Mammary epithelial cell (primary cell): ENCODE measurements at regions not wholly inside any gene's neighbourhood (a gene's known extent, or its start where the extent isn't known, plus 50 kb on each side); places are given as distances from the start of the nearest gene placed in this dataset.

ENCODE experiments used
- EZH2 ChIP-seq: IDR thresholded peaks from 2 replicates; pipeline ENCODE4 v1.6.1; 2012; ENCODE audit warnings: low read length, inconsistent platforms, borderline replicate concordance
- TF ChIP-seq, protein P1 (sequence below), 2 donors: IDR thresholded peaks in 1 of 2; conservative IDR thresholded peaks in 1 of 2; 2 replicates each; pipeline ENCODE4 v1.5.1; 2011 to 2012; ENCODE audit warnings: inconsistent platforms in 2 of 2, low read length in 2 of 2, mild to moderate bottlenecking in 2 of 2, control low read depth in 1 of 2, low read depth in 1 of 2; ENCODE audit not compliant: insufficient read depth in 1 of 2; ENCODE audit errors: extremely low read depth in 1 of 2

GRCh38 chr12:33575346-33575745 lies 135.7 kb upstream of the SYT10 start:
- TF ChIP-seq, protein P1, sequence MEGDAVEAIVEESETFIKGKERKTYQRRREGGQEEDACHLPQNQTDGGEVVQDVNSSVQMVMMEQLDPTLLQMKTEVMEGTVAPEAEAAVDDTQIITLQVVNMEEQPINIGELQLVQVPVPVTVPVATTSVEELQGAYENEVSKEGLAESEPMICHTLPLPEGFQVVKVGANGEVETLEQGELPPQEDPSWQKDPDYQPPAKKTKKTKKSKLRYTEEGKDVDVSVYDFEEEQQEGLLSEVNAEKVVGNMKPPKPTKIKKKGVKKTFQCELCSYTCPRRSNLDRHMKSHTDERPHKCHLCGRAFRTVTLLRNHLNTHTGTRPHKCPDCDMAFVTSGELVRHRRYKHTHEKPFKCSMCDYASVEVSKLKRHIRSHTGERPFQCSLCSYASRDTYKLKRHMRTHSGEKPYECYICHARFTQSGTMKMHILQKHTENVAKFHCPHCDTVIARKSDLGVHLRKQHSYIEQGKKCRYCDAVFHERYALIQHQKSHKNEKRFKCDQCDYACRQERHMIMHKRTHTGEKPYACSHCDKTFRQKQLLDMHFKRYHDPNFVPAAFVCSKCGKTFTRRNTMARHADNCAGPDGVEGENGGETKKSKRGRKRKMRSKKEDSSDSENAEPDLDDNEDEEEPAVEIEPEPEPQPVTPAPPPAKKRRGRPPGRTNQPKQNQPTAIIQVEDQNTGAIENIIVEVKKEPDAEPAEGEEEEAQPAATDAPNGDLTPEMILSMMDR (conservative IDR thresholded peaks at IDR 0.05 in 1 of 2, IDR thresholded peaks at IDR 0.05 in 1 of 2; ENCODE audit: extremely low read depth in 1 of 2, insufficient read depth in 1 of 2, low read depth in 1 of 2, low read length in 2 of 2) = no peak
- TF ChIP-seq EZH2 = no peak
